ENCODE measurements at regions not wholly inside any gene's neighbourhood (a gene's known extent, or its start where the extent isn't known, plus 50 kb on each side); places are given as distances from the start of the nearest gene placed in this dataset.

GRCh38 chr12:47604221-47604873, 101.5 kb downstream of the RPAP3 start:
- Mint-ChIP-seq H3K9me3 (peaks cover 52% of the 10 kb centered on the region), H3K27me3 (ENCODE audit: insufficient read depth) (no peaks in the 10 kb centered on the region), H3K27ac (no peak overlapping the region), H3K4me3 (no peak overlapping the region), H3K36me3 (ENCODE audit: low read depth) (peaks cover 46% of the 10 kb centered on the region), H3K4me1 (no peaks in the 10 kb centered on the region)
- no peaks in the 10 kb centered on the region for H3K4me1 ChIP-seq (ENCODE audit: control insufficient read depth, insufficient read depth, low read length)
- H3K27ac ChIP-seq (ENCODE audit: low read depth, low read length) = no peak overlapping the region
- no peak overlapping the region for H3K4me3 ChIP-seq (ENCODE audit: low read length)
- no peaks in the 10 kb centered on the region for H3K27me3 ChIP-seq (ENCODE audit: control insufficient read depth, insufficient read depth, low read length, poor library complexity, severe bottlenecking)
- peaks cover 19% of the 10 kb centered on the region for H3K9me3 ChIP-seq (ENCODE audit: control insufficient read depth, low read length)
- no peaks in the 10 kb centered on the region for H3K36me3 ChIP-seq (ENCODE audit: control insufficient read depth, insufficient read depth, low read length)
- DNase-seq = no peak
- H3K9ac ChIP-seq (ENCODE audit: extremely low read depth, low read length, poor library complexity, severe bottlenecking) = no peak overlapping the region
- 95 to 100% methylated on average over 1 of the region's 1 CpG for WGBS, 2 experiments (ENCODE audit: insufficient coverage in 1 of 2, insufficient read length in 1 of 2)
- no peak for TF ChIP-seq CTCF (conservative IDR thresholded peaks at IDR 0.05)

GRCh38 chr12:47602949-47603558, 102.8 kb downstream of the RPAP3 start:
- peaks cover 46% of the 10 kb centered on the region for H3K9me3 Mint-ChIP-seq
- no peak overlapping the region for H3K4me3 Mint-ChIP-seq
- 83 to 86% methylated on average over 3 to 11 of the region's 11 CpGs for WGBS, 2 experiments (ENCODE audit: insufficient coverage in 1 of 2, insufficient read length in 1 of 2)
- H3K4me3 ChIP-seq (ENCODE audit: low read length) = no peak overlapping the region
- H3K36me3 ChIP-seq (ENCODE audit: control insufficient read depth, insufficient read depth, low read length) = no peaks in the 10 kb centered on the region
- H3K4me1 Mint-ChIP-seq = no peaks in the 10 kb centered on the region
- H3K9ac ChIP-seq (ENCODE audit: extremely low read depth, low read length, poor library complexity, severe bottlenecking) = no peak overlapping the region
- TF ChIP-seq CTCF (conservative IDR thresholded peaks at IDR 0.05) = peak; percentile 33
- H3K27ac Mint-ChIP-seq = no peak overlapping the region
- H3K27me3 Mint-ChIP-seq (ENCODE audit: insufficient read depth) = no peaks in the 10 kb centered on the region
- H3K9me3 ChIP-seq (ENCODE audit: control insufficient read depth, low read length) = peaks cover 16% of the 10 kb centered on the region
- peak; percentile 65 for DNase-seq
- peaks cover 42% of the 10 kb centered on the region for H3K36me3 Mint-ChIP-seq (ENCODE audit: low read depth)
- no peak overlapping the region for H3K27ac ChIP-seq (ENCODE audit: low read depth, low read length)
- no peaks in the 10 kb centered on the region for H3K4me1 ChIP-seq (ENCODE audit: control insufficient read depth, insufficient read depth, low read length)
- no peaks in the 10 kb centered on the region for H3K27me3 ChIP-seq (ENCODE audit: control insufficient read depth, insufficient read depth, low read length, poor library complexity, severe bottlenecking)

GRCh38 chr12:47602325-47602724, 103.5 kb downstream of the RPAP3 start:
- no peak overlapping the region for H3K4me3 ChIP-seq (ENCODE audit: low read length)
- no peak overlapping the region for H3K27ac ChIP-seq (ENCODE audit: low read depth, low read length)
- H3K4me1 Mint-ChIP-seq = no peaks in the 10 kb centered on the region
- TF ChIP-seq CTCF (conservative IDR thresholded peaks at IDR 0.05) = no peak
- H3K4me1 ChIP-seq (ENCODE audit: control insufficient read depth, insufficient read depth, low read length) = no peaks in the 10 kb centered on the region
- DNase-seq = no peak
- H3K27me3 Mint-ChIP-seq (ENCODE audit: insufficient read depth) = no peaks in the 10 kb centered on the region
- WGBS, 2 experiments (ENCODE audit: insufficient coverage in 1 of 2, insufficient read length in 1 of 2) = 100% methylated on average over 1 of the region's 1 CpG; no CpG with 5 or more reads in 1 of the 2 experiments
- no peaks in the 10 kb centered on the region for H3K36me3 ChIP-seq (ENCODE audit: control insufficient read depth, insufficient read depth, low read length)
- H3K9me3 ChIP-seq (ENCODE audit: control insufficient read depth, low read length) = peaks cover 8% of the 10 kb centered on the region
- H3K9ac ChIP-seq (ENCODE audit: extremely low read depth, low read length, poor library complexity, severe bottlenecking) = no peak overlapping the region
- no peak overlapping the region for H3K27ac Mint-ChIP-seq
- H3K27me3 ChIP-seq (ENCODE audit: control insufficient read depth, insufficient read depth, low read length, poor library complexity, severe bottlenecking) = no peaks in the 10 kb centered on the region
- peaks cover 35% of the 10 kb centered on the region for H3K36me3 Mint-ChIP-seq (ENCODE audit: low read depth)
- peaks cover 39% of the 10 kb centered on the region for H3K9me3 Mint-ChIP-seq
- no peak overlapping the region for H3K4me3 Mint-ChIP-seq

Data from endodermal cell (in vitro differentiated cells).